Choroid plexus epithelial cell (primary cell): ENCODE measurements at regions not wholly inside any gene's neighbourhood (a gene's known extent, or its start where the extent isn't known, plus 50 kb on each side); places are given as distances from the start of the nearest gene placed in this dataset.
"Not testable (repeated sequence)": the region's sequence is repeated elsewhere in the genome, so short reads cannot be mapped to it uniquely, and the experiment has no call there.

Experiments used
- DNase-seq: peaks from one replicate; pipeline ENCODE4 v3.0.0-alpha.2; 2010; ENCODE audit warnings: low read depth
- H3K4me3 ChIP-seq: 2 replicates; pipeline ENCODE4 v1.5.1; 2011; ENCODE audit warnings: low read depth, mild to moderate bottlenecking, control low read depth, low read length, moderate library complexity
- TF ChIP-seq, protein P1 (sequence below): conservative IDR thresholded peaks from 2 replicates; pipeline ENCODE4 v1.5.1; 2011; ENCODE audit warnings: low read depth, mild to moderate bottlenecking, control low read depth, inconsistent platforms, low read length, moderate library complexity

DNA sequence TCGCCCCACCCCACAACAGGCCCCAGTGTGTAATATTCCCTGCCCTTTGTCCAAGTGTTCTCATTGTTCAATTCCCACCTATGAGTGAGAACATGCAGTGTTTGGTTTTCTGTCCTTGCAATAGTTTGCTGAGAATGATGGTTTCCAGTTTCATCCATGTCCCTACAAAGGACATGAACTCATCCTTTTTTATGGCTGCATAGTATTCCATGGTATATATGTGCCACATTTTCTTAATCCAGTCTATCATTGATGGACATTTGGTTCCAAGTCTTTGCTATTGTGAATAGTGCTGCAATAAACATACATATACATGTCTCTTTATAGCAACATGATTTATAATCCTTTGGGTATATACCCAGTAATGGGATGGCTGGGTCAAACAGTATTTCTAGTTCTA, 132.7 kb downstream of the SNX10 start:
- DNase-seq, H3K4me3 ChIP-seq: not testable (repeated sequence)

DNA sequence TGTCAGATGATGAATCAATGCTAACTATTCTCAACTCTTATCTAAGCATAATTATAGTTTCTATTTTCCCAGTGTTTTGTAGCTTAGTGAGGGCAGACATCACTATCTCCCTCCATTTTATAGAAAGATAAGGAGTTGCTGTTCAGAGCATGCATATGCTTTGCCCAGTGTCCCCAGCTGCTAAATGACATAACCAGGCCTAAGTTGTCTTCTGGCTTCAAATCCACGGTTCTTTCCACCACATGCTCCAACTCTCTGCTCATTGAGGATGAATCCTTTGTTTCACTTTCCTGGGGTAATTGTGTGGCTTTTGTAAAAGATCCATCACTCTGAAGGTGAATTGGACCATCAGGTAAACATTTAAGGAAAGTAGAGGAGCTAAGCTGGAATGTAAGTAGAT, 134.0 kb downstream of the SNX10 start:
- DNase-seq, result no peak
- TF ChIP-seq, protein P1, sequence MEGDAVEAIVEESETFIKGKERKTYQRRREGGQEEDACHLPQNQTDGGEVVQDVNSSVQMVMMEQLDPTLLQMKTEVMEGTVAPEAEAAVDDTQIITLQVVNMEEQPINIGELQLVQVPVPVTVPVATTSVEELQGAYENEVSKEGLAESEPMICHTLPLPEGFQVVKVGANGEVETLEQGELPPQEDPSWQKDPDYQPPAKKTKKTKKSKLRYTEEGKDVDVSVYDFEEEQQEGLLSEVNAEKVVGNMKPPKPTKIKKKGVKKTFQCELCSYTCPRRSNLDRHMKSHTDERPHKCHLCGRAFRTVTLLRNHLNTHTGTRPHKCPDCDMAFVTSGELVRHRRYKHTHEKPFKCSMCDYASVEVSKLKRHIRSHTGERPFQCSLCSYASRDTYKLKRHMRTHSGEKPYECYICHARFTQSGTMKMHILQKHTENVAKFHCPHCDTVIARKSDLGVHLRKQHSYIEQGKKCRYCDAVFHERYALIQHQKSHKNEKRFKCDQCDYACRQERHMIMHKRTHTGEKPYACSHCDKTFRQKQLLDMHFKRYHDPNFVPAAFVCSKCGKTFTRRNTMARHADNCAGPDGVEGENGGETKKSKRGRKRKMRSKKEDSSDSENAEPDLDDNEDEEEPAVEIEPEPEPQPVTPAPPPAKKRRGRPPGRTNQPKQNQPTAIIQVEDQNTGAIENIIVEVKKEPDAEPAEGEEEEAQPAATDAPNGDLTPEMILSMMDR, result no peak
- no peak overlapping the region for H3K4me3 ChIP-seq

DNA sequence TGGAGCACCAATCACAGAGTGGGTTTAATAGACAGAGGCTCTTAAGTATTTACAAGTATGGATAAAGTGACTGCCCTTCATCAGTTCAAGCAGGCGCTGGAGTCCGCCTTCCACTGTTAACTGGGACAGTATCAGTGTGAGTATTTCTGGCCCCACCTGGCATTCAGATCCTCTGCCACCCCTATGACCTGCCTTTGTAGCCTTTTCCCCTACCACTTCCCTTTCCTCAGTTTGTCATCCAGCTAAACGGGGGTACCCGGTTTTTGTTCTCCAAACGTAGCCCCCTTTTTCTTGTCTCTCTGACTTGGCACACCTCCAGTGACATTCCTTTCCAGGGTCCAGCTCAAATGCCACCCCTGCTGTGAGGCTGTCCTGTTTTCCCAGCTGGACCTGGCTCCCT, 134.4 kb downstream of the SNX10 start:
- no peak for DNase-seq
- TF ChIP-seq, protein P1, result no peak
- H3K4me3 ChIP-seq, result no peak overlapping the region

DNA sequence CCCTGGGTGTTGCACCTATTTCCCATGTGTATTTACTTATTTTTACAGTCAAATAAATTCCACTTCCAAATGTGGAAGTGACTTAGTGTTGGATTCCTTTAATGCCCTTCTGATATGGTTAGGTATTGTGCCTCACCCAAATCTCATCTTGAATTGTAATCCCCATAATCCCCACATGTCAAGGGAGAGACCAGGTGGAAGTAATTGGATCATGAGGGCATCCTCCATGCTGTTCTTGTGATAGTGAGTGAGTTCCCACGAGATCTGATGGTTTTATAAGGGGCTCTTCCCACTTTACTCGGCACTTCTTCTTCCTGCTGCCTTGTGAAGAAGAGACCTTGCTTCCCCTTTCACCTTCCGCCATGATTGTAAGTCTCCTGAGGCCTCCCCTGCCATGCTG, 136.9 kb downstream of the SNX10 start:
- TF ChIP-seq, protein P1, result no peak
- no peak for DNase-seq
- no peak overlapping the region for H3K4me3 ChIP-seq

DNA sequence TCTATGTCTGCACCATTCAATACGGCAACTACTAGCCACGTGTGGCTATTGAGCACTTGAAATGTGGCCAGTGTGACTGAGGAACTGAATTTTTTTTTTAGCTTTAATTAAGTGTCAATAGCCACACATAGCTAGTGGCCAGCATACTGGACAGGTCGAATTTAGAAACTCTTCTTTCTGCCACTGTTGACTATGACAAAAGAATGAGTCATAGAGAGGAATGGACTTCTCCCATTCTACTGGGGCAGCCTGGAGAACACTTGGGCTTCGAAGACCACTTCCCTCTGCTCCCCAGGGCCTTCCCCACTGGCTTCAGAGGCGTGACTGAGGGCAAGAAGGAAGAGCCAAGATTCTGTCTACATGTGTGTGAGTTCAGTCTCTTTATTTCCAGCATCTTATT, 137.5 kb downstream of the SNX10 start:
- H3K4me3 ChIP-seq, result no peak overlapping the region
- TF ChIP-seq, protein P1, result no peak
- no peak for DNase-seq

DNA sequence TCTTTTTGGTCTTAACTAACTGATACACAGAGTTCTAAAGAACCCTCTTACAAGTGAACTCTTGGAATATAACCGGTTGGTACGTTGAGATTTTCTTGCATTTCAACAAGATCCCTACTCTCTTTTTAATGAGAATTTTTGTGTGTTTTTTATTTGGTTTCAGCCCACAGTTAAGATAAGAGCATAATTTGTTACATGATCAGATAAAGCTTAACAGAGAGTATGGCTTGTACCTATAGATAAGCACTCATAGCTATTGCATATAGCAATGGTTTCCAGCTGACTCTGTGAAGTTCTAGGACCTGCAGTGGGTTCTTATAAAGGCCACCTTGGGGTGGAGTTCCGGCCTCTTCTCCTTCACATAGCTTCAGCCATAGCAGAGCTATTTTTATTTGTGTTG, 143.3 kb downstream of the SNX10 start:
- TF ChIP-seq, protein P1, result no peak
- H3K4me3 ChIP-seq, result no peak overlapping the region
- DNase-seq, result no peak

DNA sequence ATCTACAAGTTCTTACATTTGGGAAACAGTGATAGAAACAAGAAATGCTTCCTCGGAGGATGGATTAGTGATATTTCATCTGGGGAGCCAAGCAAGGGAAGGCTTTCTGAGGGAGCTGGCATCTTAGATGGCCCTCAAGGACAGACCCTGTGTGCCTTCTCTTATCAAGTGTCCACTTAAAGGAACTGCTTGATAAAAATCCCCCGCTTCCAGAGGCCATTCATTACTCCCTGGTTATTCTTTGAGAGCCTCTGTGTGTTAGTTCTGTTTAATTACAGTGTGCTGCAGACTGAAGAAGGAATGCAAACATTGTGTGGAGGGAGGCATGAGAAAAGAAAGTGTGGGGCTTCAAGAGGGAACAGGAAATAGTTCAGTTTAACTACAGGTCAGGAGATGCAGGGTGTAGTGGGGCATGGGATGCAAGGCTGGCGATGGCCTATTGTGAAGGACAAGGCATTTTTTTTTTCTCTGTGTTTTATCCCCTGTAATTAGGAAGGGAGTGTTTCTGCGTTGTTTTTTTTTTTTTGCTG, 145.4 kb downstream of the SNX10 start:
- no peak for DNase-seq
- TF ChIP-seq, protein P1, result no peak
- no peak overlapping the region for H3K4me3 ChIP-seq

DNA sequence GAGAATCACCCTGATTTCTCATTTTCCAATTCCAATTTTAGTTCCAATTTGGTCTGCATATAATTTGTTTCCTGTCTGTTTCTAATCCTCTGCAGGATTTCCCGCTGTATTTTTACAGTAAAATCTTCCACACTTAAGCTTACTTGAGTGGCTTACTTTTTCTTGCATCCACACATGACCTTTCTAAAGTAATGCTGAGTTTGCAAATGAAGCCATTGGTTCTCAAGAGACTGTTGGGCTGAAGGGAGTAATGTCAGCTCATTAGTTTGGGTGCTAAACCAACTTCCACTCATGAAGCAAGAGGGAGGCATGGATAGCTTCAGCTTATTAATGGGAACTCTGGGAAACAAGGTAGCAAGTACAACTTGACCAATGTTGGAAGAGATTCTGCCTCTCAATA, 146.4 kb downstream of the SNX10 start:
- no peak overlapping the region for H3K4me3 ChIP-seq
- no peak for DNase-seq
- TF ChIP-seq, protein P1, result no peak
